ENCODE measurements at regions not wholly inside any gene's neighbourhood (a gene's known extent, or its start where the extent isn't known, plus 50 kb on each side); places are given as distances from the start of the nearest gene placed in this dataset.

DNA sequence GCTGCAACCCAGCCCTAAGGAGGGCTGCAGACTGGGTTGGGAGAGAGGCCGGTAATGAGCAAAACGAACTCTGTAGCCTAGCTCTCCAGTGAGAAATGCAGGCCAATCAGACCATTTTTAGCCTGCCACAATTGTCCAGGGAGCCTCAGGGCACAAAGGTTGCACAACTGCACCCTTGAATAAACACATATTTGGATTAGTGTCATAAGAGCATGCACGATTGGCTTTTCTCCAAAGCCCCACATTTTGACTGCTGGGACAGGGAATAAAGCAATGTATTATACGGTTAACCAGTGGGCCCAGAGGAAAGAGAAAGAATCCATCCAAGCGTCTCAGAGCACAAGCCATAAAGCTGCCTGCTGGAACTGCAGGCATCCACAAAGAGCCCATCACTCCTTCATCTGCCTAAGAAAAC lies 729.4 kb upstream of the SGCG start:
- DNase-seq (ENCODE audit: insufficient read length, low spot score): no peak
- FAIRE-seq: no peak

DNA sequence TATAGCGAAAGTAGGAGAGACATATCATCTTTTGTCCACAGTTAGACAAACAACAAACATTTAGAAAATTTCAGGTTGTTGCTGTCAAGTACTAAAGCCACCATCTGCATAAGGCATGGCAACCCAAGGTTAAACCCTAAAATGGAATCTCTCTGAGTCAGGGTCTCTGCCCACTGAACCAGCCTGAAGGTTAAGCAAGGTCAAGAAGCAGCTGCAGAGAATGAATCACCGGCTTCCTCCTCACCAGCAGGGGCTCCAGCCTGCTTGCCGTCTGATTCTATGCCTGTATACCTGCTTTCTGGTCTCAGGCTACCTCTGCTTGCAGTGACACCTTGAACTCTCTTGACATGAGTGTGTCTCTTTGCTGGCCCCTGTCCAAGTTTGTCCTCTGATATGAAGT lies 726.2 kb upstream of the SGCG start:
- no peak for FAIRE-seq

DNA sequence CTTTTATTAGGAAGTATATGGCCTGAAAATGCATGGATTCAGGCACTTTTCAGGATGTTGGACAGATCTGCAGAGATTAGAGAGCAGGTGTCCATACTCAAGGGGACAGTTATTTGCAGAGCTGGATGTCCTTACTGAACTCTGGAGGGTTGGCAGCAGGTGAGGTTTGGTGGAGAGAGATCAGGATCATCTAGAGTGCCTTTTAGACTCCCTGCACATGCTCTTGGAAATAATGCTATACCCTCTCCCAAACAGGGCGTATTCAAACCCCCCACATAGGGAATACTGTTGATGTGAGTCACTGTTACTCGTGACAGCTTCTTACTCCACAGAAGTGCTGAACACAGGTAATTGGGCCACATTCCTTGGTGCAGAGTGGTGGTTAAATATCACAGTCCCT lies 725.7 kb upstream of the SGCG start:
- FAIRE-seq (no peak), DNase-seq (ENCODE audit: insufficient read length, low spot score) (no peak)

More for the DNA sequence above, 726.2 kb upstream of the SGCG start:
- DNase-seq (ENCODE audit: insufficient read length, low spot score): no peak

DNA sequence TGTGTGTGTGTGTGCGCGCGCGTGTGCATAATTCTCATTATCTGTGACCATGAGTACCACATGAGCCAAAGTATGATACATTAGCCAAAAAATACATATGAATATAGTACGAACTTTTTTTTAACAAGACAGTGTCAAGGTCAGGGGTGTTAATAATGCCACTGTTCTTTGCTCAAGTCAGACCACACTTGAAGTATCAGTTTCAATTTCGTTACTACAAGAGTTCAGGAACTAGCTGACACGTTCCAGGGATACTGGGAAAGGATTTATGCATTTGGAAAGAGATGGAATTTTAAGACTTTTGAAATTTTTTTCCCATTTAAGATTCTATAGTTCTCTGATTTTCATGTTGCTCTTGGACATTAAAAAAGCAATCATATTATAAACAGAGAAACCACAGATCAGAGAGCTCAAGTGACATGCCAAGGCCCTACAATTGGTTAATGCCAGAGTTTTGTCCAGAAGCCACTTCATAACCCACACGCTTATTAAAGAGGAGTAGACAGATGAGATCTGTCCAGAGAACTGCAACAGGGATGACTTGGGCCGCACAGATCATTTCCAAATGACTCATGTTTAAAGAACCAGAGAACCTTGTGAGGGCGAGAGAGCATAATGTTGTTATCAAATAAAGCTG lies 718.8 kb upstream of the SGCG start:
- DNase-seq (ENCODE audit: insufficient read length, low spot score) (no peak), FAIRE-seq (no peak)

DNA sequence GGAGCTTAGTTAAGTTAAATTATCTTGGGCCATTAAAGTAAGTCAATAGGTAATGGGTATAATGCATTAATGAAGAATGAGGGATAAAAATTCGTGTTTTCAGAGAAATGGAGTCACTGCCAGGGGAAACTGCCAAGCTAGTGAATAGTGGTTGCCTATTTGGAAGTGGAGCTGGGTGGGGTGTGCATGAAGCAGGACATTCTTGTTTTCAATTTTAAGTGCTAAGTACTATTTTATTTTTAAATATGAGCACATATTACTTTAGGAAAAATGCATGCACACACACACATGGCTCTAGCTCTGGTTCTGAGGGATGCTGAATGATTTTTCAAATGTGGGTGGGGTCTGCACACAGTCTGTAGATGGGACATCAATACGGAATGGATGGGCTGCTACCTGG lies 717.7 kb upstream of the SGCG start:
- FAIRE-seq: no peak

DNA sequence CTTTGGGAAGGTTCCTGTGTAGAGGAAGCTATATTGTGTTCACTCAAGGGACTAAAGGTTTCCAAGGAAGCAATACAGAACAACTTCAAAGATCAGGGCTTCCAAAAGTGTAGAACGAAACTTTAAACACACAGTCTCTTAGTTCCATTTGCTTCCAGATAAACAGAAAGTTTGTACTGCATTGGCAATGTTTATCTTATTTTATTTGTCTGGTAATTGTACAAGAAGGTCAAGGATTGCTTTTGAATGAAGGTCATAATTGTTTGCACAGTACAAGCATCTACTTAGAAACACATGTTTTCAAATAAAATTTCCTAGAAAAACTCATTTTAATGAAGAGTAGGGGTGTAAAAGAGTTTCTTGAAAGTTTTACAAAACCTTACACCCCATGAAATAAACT lies 712.7 kb upstream of the SGCG start:
- DNase-seq (ENCODE audit: insufficient read length, low spot score) (no peak), FAIRE-seq (no peak)

More for the DNA sequence above, 717.7 kb upstream of the SGCG start:
- no peak for DNase-seq (ENCODE audit: insufficient read length, low spot score)

DNA sequence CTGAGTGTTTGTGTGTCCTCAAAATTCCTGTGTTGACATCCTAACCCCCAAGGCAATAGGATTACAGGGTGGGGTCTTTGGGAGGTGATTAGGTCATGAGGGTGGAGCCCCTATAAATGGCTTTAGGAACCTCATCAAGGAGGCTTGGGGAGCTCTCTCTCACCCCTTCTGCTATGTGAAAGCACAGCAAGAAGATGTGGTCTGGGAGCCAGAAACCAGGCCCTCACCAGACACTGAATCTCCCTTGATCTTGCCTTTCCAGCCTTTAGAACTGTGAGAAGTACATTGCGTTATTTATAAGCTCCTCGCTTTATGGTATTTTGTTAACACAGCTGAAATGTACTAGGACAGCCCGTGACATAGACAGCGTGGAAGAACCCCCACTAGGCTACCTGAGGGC lies 712.0 kb upstream of the SGCG start:
- FAIRE-seq (no peak), DNase-seq (ENCODE audit: insufficient read length, low spot score) (no peak)

DNA sequence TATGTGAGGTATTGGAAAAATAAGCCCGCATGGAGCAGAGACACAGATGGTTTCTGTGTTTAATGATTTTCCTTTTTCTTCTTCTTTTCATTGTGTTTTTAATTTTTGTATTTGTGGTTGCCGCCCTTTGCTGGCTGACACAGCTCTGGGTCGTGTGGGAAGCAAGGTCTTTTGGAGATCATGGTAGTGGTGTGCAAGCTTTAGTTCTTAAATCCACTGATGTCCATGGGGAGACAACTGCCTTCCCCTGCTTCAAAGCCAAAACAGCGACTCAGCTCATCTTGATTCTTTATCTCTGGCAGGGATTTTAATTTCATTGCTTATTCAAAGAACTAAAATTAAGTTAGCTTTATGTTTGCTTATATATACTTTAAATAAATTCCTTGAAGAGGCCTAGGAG lies 711.3 kb upstream of the SGCG start:
- no peak for FAIRE-seq
- no peak for DNase-seq (ENCODE audit: insufficient read length, low spot score)

DNA sequence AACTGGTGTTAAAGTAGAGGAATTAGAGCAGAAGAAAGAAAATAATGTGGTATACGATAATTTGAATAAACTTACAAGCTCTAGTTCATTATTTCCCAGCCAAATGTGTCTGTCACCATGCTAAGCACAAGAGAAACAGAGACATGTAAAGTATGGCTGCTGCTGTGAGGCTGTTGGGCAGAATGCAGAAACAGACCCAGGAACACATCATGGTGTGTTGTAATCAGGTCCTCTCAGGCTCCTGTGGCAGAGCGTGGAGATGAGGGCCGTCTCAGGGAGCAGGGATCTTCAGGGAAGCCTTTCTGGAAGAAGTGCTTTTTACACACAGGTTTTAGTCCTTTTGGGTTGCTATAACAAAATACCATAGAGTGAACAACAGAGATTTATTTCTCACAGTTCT lies 710.7 kb upstream of the SGCG start:
- DNase-seq (ENCODE audit: insufficient read length, low spot score) (no peak), FAIRE-seq (no peak)

DNA sequence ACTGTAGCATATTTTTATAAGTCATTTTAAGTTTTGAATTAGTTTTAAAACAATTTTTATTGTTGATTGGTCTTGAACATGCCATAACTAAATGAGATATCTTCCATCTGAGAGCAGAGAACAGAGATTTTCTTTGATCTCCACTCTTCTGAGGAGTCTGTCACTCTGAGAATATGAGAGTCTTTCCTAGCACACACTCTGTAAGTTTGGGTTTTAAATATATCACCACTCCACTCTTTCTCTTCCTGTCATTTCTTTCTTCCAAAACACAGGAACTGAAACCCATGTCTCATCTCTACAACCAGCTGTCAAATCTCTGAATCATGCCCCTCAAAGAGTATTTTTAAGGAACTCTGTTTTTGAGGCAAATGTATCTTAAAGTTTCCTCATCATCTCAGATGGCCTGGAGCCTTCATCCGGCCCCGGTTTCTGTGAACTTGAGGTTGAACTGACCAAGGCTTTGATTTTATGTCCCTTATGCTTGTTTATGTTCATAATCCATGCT lies 698.2 kb upstream of the SGCG start:
- DNase-seq (ENCODE audit: insufficient read length, low spot score) (no peak), FAIRE-seq (no peak)

DNA sequence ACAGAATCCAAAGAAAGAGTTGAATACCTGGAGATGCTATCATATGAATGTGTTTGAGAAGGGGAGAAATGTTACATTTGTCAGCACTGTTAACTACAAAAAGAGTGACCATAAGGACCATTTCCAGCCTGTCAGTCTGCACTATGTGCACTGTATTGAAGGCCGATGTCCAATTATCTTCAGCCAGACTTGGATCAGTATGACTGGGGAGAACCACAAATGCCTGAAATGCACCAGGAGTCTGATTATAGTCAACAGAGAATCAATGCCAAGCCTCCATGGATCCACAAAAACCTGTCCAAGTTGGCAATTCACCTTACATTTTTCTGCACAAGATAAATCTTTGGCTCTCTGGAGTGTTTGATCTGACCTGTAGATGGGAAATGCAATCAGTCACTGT lies 697.5 kb upstream of the SGCG start:
- no peak for FAIRE-seq
- no peak for DNase-seq (ENCODE audit: insufficient read length, low spot score)

DNA sequence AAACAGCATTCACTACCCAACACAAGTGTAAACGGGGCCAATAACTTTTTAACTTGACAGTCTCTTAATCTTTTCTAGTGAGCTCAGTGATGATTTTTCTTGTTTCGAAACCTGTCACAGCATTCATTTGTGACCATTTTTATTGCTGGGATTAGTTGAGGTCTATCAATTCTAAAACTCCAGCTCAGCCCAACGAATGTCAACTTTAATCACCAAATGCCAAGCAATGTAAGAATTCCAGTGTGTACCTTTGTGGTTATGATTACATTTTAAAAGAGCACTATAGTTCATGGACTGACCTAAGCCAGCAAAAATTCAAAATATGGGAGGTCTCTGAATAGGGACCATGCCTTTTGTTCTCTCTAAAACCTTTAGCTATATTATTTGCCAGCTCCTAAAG lies 694.3 kb upstream of the SGCG start:
- FAIRE-seq: no peak
- no peak for DNase-seq (ENCODE audit: insufficient read length, low spot score)

DNA sequence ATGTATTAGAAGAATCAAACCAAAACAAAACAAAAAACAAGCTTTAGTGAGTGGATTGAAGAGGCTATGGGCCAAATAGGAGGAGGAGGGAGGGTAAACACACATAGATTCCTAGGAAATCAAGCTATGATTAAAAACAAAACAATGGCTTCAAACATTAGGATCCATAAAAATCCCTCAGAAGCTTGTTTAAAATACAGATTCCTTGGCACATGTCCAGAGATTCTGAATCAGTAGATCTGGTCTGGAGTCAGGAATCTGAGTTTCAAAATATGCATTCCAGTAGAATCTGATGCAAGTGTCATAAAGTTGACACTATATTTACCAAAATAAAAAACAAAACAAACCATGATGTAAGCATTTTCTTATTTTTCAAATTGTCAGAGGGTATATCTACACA lies 692.8 kb upstream of the SGCG start:
- FAIRE-seq (no peak), DNase-seq (ENCODE audit: insufficient read length, low spot score) (no peak)

DNA sequence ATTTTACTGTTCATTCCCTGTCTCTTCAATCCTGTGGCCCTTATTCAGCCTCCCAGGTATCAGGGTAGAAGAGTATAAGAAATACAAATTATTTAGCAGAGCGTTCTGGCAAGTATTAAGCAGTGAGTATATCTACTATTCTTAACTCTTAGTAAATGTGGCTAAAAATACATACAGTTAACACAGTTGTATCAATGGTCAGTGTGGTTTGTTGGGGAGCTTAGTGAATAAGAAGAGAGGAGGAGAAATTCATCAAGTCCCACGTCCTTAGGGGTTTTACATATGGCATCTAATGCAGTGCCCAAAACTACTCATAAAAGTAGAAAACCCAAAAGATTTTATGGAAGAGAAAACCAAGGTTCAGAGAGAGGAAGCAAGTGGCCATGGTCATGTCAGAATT lies 691.0 kb upstream of the SGCG start:
- DNase-seq (ENCODE audit: insufficient read length, low spot score) (no peak), FAIRE-seq (no peak)

DNA sequence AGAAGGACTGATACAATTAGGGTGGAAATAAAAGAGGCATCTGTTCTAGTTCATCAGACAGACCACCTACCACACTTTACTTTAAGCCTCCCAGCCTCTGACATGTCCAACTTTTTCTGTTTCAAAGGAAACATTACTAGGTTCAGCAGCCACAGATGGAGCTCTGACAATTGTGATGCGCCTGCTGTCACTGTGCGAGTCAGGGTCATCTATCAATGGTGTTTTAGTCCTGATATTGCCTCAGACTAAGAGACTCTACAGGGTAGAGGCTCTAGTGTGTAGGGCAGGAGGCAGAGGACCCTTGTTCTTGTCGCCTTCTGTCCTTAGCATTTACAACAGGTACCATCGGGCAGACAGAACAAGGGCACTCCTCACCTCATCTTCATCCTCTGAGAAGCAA lies 685.0 kb upstream of the SGCG start:
- FAIRE-seq: no peak
- DNase-seq (ENCODE audit: insufficient read length, low spot score): no peak

DNA sequence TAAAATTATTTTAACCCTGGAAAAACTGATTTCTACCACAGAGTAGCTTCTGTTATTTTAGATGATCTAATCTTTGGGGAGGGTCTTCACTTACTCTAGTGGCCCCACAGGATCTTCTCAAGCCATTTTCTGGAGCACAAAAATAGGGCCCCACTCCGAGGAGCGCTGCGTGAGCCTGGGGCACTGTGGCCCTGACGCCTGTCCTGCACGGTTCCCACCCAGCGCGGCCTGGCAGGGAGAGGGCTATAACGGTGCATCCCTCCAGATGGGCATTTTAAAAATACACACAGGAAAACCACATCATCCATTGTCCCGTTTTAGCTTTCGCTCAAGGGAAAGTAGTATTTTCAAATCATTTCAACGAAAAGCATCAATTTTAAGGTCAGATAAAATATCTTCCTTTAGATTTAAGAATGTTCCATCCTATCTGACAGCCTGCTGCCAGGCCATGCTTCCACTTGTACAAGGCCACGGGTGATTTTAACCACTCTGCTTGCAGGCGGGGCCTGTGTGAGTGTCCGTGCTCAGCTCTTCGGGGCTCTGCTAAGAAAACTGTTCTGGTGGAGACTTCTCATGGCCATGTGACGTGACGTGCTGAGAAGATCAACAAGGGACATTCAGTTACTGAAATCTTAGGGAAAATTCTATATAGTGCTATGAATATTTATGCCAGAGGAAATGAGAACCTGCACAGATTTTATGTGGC lies 683.8 kb upstream of the SGCG start:
- DNase-seq (ENCODE audit: insufficient read length, low spot score) (no peak), FAIRE-seq (no peak)

DNA sequence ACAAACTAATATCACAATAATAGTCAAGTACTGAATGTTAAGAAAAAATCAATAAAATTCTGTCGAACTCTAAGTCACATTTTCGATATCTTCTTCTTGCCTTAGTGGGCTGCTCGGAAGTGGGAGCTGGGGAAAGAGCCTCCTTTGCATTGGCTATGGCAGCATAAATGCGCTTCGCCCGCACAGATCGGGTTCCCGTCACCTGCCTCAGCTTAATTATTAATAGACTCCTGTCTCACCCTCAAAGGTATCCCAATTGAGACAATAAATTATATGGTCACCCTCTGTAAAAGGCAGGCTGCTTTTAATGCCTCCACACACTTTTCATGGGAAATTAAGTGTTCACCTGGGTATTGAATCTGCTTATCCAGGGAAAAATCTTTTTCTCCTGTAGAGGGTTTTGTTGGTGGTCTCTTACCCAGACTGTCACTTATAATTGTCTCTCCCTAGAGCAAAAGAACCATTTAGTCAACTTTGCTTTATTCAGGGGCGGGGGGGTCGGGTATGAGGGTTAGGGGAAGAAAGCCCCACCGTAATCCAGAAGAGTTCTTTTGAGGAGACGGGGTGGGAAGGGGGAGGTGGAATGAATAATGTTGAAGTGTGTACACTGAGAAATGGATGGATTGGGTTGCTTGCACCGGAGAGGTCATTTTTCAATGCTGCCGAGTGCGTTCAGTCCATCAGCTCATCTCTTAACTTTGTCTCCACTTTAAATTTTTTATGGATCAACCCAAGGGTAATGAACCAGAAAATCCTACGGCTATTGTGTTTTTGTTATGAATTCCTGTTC lies 682.6 kb upstream of the SGCG start:
- DNase-seq (ENCODE audit: insufficient read length, low spot score) (no peak), FAIRE-seq (no peak)

DNA sequence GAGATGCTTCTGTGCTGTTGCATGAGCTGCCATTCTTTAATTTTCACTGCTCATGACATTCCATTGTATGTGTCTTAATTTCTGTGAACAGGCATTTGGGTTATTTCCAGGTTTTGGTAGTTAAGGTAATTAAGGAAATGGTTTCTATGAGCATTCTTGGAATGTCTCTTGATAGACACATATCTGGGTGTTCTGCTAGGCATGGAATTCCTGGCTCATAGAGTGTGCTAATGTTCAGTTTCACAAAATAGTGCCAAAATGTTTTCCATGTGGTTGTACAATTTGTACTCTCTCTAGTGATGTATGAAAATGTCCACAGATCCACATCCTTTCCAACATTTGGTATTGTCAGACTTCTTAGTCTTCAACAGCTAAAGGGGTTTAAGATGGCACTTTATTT lies 680.9 kb upstream of the SGCG start:
- FAIRE-seq (no peak), DNase-seq (ENCODE audit: insufficient read length, low spot score) (no peak)

DNA sequence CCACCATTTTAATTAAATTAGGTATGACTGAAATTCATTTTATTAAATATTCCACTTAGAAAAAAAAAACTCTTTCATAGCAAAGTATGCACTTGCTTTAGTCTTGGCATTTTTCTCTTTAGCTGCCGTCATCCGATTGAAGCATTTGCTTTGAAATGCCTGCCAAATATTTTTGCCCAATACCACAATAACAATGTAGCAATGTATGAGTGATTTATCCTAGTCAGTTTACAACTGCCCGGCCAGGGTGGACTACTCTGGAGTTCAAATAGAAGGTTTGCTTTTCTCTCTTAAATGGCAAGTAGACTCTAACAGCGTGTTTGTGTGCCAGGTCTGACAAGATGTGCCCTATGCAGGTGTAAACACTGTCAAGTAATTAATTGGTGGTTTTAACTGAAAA lies 675.3 kb upstream of the SGCG start:
- FAIRE-seq (no peak), DNase-seq (ENCODE audit: insufficient read length, low spot score) (no peak)

DNA sequence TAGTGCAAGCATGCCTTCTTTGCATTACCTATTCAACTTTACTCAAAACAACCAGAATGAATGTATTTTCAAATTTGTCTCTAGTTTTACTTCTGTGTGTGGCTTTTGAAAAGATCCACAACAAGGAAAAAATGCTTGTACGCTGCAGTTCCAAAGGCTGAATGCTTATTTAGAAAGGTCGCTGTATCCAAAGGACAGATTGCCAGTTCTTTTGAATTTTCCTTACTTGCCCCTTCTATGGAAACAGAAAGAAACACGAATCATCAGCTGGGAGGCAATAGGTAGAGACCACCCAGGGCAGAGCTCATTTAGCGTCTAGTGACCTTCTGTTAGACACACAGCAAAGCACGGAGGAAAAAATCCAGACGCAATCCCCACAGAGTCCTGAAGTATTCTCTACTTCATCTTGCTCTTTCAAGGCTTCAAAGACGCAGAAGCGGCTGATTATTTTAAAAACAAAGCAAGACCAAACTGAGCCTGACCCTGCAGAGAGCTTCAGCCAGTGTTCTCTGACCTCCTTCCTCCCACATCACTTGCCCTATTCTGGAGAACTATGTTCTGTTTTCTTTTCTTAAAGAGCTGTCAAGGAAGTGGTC lies 674.6 kb upstream of the SGCG start:
- DNase-seq (ENCODE audit: insufficient read length, low spot score) (no peak), FAIRE-seq (no peak)

DNA sequence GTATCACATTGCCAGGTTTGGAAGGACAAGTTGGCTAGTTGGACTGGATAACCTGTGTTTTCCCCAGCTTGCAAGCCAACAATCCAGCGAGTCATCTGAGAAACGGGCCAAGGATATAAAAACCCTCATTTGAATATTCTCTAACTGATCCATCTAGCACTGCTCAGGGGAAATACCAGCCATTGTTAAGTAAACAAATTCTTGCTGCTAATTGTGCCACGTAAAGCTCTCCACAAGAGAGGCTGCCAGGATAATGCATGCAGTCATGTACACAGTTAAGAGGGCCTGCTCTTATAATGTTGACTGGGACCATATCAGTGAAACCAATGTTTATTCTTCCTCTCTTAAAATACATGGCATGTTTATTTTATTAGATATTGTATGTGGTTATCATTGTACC lies 663.2 kb upstream of the SGCG start:
- FAIRE-seq: no peak
- DNase-seq (ENCODE audit: insufficient read length, low spot score): no peak

Measured in GM19239 (cell line).